GM19438 (cell line): ENCODE measurements at regions not wholly inside any gene's neighbourhood (a gene's known extent, or its start where the extent isn't known, plus 50 kb on each side); places are given as distances from the start of the nearest gene placed in this dataset.

Source experiments
- ATAC-seq: cut with Tn5 transposase; IDR thresholded peaks from one replicate; pipeline ENCODE4 v1.9.1; 2021; ENCODE audit warnings: low read depth; ENCODE audit not compliant: unreplicated experiment

DNA sequence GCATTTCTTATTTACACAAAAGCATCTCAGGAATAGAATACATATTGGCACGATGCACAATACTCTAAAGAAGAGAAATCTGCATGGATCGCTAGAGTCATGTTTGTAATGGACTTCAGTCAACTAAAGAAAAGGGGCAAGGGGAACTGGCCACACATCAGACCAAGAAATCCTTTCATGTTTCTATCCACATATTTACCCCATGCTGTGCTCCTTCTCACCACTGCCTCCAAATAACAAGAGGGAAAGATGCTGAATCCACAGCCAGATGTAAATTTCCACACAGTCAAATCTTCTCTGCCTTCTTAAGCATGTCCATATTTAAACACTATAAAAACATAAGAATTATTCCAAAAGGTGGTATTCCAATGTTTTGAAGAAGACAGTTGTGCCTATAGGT lies 67.6 kb downstream of the COX18 start:
- no peak for ATAC-seq

DNA sequence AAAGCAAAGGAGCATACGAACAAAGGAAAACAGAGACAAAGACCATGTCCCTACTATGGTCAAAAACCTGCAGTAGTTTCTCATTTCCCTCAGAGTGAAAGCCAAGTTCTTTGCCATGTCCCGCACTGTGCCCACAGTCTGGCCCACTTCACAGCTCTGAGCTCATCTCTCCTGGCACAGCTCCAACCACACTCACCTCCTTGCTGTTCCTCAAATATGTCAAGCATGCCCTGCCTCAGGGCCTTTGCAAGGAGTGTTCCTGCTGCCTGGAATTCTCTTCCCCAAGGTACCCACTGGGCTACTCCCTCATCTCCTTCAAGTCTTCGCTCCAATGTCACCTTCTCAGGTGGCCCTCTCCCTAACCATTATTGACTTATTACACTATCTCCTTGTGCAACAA lies 72.1 kb downstream of the COX18 start:
- no peak for ATAC-seq

DNA sequence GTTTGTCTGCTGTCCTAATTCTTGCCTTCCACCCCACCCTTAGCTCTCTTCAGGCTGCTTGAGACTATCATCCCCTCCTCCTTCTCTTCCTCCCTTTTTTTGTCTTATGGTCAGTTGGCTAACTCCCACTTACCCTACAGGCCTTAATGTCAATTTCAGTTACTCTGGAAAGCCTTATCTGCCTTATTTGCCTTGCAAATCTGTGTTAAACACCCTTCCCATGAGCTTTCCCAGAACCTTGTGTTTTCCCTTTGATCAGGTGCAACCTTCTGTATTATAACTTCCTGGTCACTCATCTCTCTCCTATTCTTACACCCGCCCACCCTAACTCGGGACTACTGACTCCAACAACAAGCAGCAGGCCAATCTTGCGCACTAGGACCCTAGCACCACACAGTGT lies 74.8 kb downstream of the COX18 start:
- ATAC-seq = no peak

DNA sequence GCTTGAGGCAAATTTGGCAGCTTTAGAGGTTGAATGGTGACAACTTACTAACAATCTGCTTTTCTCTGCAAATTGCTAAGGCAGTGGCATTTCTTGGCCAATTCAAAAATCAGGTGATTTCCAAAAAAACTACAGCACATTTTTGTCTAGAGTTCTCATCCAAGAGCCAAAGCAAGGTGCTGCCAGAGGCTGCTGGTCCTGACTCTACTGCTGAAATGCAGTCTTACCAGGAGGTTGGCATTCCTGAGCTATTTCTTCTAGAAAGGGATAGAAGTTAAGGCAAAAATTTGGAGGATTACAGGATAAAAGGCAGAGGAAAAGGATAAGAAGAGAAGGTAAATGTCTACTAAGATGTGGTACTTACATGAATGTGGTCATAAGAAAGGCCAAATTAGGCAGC lies 75.6 kb downstream of the COX18 start:
- no peak for ATAC-seq

DNA sequence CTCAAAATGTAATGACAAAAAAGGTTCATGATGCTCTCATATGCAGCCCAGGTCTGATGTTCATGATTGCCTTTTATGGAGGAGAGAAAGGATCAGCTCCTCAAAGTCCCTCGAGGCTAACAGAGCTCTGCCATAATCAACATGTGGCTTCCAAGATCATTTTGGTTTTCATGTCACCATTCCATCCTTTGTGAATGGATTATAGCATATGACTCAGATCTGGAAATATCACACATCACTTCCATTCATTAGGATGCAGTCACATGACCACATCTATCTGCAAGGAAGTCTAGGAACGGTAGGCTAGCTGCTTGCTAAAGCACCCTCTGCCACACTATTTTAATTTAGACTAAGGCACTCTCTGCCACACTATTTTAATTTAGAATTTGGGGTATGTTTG lies 77.6 kb downstream of the COX18 start:
- no peak for ATAC-seq

DNA sequence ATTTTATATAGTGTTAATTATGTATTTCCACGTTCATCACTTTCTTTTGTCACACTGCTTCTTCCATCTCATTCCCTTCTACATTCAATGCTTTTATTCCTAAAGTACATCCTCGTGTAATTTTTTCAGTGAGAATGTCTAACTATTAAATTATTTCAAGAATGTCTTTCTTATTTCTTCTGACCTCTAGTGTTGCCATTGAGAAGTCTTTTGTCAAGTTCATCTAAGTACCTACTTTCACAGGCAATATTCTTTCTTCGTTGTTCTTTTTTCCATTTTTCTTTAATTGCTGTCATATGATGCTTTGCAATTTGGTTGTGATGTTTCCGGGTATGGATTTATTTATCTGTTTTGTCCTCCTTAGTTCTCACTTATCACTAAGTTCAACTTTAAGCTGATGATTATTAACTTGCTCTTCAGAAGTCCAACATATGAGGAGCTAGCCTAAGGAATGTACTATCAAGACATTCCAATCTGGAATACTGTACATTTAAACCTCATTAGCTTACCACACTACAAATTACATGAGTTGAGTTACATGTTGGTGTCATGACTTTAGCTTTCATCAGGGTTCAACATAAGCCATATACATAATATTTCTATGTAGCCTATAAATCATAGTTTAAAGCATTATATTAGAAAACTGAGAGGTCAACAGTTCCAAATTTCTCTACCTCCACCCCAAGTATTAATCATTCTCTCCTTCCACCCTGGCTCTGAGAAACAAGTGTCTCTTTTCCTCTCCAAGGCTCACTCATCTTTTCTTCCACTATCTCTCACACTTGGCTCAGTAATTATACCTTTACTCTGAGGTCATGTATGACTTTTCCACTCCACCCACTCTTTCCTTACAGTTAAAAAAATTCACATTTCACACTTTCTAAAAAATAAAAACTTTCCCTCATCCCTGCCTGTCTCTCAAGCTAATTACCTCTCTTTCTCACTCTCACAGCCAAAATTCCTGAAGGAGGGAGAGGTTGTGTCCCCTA lies 81.5 kb downstream of the COX18 start:
- no peak for ATAC-seq

DNA sequence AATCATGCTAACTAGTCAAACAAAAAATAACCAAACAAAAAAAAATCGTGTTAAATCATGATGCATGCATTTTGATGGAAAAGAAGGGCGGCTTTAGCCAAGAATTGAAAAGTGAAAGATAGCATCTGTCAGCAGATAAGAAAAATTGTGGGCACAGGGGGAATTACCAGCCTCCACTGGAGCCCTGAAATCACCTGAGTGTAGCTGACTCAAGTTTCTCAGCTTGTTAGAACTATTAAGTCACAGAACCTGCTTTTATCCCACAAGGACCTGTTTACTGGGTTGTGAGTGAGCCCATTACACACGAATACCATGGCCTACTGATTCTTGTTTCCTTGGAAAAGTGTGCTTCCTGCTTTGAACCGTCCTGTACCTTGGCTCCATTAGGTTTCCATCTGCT lies 85.2 kb downstream of the COX18 start:
- no peak for ATAC-seq

DNA sequence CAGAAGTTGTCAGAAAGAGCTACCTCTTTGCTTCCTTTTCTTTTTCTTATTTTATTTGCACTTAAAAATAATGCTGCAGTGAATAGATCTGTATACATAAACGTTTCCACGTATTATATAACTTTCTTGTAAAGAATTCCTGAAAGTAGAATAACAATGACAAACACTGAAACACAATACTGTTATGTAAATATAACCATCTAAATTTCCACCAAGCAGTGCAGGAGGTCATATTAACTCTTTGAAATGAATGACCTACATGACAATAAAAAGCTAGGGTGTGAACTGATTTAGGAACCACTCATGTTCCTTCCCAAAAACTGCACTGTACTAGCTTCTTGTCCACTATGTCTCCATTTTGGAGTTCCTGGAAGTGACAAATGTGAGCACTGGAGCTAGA lies 85.8 kb downstream of the COX18 start:
- no peak for ATAC-seq

DNA sequence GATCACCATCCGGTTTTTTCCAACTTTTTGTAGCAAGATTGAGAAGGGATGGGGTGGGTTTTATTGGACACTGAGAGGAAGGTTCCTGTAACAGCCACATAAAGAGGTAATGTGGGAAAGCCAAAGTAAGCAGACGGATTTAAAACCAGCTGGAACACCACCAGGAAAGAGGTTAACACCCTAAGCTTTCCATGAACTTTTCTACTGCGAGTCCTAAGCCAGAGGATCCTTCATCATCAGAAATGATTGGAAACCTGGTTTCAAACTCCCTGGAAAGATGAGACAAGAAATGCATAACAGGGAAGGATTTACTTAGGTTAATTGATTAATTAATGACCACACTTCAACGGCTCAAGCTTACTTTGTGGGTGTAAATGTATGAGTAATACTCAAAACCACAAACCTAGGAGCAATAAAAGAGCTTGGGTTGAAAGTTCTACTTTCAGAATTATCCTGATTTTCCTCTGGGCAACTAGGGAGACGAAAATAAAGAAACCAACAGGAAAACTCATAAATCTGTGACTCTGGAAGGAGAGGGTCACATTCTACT lies 91.5 kb downstream of the COX18 start:
- no peak for ATAC-seq

DNA sequence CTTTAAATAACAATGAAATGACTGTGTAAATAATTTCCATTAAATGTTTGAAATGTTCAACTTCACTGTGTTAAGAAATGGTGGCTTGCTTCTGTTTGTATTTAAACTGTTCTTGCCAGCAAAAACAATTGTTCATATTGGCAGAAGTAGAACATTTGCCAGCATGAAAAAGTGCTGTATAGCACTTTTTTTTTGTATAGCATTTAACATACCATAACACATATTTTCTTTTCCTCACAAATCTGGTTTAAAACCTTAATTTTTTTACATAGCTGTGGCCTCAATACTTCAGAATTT lies 94.1 kb downstream of the COX18 start:
- ATAC-seq = no peak

DNA sequence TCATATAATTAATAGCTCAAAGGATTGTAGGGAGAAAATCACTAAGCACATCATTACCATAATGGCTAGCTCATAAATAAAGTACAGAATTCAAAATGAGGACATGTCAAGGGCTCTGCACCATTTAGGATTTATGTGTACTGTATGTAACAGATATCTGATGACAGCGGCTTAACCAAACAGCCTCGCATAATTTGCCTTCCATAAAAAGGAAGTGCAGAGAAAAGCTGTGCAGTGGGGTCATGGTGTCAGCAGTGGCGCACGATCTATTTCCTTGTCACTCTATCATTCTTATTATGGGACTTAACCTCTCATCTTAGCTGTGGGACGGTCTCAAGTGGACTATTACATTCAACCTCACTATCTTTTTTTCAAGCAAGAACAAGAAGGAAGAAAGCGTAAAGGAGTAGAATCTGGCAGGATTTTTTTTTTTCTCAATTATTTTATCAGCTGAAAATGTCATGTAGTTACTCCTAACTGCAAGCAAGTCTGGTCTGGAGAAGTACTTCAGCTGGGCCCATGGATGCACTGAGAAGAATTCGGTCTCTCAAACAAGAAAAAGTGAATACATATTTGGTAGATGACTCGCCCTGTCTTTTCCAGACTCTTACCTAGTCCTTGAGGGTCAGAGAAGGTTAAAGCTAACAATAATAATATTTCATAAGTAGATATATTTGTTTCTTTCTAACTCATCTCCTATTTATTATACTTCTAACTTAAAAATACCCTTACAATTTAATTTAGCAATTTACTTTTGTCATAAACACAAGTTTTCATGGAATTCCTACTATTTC lies 94.6 kb downstream of the COX18 start:
- no peak for ATAC-seq

DNA sequence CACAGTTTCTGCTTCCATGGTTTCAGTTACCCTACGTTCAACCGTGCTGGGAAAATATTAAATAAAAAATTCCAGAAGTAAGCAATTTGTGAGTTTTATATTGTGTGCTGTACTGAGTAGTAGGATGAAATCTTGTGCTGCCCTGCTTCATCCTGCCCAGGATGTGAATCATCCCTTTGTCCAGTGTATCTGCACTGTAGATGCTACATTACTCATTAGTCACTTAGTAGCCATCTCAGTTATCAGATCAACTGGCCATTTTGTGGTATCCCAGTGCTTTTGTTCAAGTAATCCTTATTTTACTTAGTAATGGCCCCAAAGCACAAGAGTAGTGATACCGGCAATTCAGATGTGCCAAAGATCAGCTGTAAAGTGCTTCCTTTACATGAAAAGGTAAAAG lies 97.9 kb downstream of the COX18 start:
- no peak for ATAC-seq

DNA sequence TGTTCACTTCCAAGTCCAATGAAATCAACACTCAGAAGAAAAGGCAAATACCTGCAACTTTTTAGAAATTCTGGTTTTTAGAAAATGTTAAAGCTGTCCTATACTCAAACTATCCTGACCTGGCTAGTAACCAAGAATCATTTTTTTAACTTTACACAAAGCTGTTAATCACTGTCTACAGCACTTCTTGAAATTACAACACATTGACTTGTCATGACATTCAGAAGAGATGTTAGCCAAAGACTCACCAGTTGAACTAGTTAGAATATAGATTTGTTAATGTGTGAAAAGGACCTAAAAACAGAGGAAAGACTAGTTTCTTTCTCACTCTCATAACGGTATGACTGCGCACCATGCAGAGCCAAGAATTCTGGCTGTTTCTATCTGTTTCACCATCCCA lies 98.8 kb downstream of the COX18 start:
- ATAC-seq = no peak

DNA sequence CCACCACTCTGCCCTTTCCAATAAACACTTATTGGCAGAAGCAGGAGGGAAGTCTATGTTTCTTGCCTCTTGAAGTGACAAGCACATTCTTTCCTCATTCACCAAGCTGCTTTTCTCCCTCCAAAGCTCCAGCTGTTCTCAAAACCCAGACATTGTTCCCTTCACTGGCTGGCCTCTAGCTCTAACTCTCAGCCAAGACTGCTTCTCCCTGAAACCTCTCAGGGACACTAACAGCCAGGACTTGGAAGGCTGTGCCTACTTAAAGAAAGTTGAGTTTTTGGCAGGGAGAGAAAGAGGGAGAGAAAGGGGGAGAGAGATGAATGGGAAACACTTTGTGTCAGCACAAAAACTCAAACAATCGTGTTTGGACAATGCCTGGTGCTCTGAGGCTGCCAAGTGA lies 99.5 kb downstream of the COX18 start:
- ATAC-seq = no peak

DNA sequence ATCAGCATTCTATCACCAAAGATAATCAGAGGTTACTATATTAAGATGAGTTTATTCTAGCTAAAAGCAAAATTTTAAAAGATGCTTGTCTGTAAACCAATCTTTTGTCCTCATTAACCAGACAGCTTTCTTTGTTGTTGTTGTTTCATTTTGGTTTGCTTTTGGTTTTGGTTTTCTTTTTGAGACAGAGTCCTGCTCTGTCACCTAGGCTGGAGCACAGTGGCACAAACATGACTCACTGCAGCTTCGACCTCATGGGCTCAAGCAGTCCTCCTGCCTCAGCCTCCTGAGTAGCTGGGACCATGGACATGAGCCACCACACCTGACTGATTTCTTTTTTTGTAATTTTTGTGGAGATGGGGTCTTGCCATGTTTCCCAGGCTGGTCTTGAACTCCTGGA lies 102.9 kb downstream of the COX18 start:
- ATAC-seq = peak; percentile 81

DNA sequence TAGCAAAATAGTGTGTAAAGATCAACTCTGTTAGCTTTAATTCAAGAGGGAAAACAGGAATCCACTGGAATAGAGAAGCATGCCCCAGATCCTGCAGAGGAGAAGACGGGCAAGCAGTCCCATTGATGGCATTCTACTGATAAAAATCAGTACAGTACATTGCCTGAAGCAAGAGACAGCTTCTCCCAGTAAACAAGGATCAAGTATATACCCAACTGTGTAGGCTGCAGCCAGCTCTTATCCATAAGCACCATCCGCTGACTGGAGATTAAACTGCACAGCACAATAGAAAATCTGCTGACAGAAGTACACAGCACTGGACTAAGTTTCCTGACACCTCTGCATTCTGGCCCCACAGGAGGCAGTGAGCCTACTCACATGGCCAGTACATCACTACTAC lies 110.1 kb downstream of the COX18 start:
- ATAC-seq = no peak

DNA sequence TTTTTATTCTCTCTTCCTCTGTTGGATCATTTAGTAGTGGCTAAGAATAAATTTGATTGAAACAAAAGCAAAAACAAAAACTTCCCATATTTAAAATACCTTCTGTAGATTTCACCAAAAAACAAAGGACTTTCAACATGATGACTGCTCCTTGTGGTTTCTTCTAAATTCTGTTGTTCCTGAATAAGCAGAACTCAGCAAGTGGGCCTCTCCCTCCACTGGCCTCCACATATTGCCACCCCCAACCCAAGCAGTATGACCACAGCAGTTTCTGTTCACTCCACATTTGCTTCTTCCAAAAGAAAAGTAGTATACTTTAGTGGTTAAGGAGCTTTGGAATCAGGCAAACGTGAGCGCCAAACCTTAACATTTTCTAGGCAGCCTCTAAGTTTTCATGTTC lies 114.7 kb downstream of the COX18 start:
- no peak for ATAC-seq

DNA sequence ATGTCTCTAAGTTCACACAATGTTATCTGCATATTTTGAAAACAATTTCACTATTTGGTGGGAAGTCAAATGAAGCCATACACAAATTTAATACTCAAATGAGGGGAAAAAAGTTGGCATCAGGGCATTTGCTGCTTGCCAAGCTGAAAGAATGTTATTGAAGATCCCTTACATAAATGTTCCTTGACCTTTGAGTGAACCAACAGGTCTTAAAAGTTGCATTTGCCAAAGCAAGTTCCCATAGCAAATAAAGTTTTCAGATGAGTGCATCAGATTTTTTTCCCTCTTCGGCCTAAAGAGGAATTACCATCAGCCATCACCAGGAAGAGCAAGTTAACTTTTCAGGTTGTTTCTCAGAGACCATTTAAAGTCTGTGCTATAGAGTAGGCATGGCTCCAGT lies 115.9 kb downstream of the COX18 start:
- ATAC-seq = no peak

DNA sequence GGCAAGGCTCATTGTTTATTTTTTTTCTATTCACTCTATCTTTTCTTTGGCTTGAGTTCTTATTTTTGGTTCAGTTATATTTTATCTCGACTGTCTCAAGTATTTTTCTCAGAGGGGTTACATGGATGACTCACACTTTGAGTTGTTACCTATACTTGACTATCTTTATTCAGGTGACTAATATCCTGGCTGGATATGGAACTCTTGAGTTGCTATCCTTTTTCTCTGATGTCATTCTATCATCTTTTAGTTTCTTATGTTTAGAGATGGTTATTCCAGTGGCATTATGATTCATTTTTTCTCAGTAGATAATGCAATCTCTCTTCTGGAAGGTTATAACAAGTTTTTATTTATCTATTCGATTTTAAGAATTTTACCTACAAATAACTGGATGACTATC lies 117.9 kb downstream of the COX18 start:
- ATAC-seq = no peak

DNA sequence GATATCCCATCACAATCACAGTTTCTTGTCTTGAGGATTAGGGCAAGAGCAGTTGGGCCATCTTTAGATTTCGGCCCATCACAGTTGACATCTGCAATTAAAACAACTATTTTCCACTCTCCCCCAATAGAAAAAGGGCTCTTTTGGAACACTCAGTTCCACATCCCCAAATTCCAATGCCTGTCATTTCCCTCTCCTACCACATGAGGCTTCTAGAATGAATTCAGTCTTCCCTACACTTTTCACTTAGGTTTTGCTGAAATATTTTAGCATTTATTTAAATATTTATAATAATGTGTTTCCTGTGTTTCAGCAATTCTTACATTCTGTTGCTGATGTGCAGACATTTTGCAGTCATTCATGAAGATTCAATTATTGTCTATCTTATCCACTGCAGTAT lies 118.4 kb downstream of the COX18 start:
- no peak for ATAC-seq

DNA sequence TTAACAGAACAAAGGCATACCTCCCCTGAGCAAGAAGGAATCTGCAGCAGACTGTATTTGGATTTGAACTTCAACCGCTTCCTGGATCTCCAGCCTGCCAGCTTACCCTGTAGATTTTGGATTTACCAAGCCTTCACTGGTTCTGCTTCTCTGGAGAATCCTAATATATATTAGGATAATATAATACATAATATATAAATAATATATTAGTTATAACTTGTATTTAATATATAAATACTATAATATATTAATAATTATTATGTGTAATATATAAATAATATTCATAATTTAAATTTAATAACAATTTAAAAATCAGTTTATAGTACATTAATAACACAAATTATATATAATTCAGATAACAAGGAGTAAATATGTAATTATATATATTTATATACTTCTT lies 121.4 kb downstream of the COX18 start:
- no peak for ATAC-seq
